Brain pericyte (primary cell): ENCODE measurements at regions not wholly inside any gene's neighbourhood (a gene's known extent, or its start where the extent isn't known, plus 50 kb on each side); places are given as distances from the start of the nearest gene placed in this dataset.
"Not testable (repeated sequence)": the region's sequence is repeated elsewhere in the genome, so short reads cannot be mapped to it uniquely, and the experiment has no call there.

Source experiments
- DNase-seq: peaks from one replicate; pipeline ENCODE4 v3.0.0-alpha.2; 2012; ENCODE audit warnings: low read depth, low spot score

DNA sequence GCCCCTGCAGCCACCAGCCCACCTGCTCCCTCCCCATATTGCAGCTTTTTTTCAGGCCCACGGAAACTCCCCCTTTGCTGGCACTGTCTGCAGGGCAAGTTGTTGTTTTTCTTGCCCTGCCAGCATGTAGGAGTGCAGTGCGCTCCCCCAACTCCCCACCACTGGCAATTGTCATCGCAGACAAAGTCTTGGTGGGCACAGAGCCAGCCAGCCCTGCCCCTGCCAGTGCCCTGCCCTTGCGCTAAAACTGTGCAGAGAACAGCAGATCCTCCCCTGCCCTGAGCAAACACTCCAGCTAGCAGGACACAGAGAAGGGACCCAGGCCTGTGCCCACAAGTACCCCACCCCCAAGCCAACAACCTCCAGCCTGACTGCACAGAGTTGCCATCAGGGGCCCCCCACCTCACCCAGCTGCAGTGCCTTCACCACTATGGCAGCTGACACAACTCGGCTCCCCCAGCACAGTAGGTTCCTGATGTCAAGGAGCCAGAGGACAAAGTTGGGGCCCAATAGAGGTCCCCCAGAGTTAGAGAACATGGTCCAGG is 158.1 kb upstream of the ARHGAP42 start:
- no peak for DNase-seq

DNA sequence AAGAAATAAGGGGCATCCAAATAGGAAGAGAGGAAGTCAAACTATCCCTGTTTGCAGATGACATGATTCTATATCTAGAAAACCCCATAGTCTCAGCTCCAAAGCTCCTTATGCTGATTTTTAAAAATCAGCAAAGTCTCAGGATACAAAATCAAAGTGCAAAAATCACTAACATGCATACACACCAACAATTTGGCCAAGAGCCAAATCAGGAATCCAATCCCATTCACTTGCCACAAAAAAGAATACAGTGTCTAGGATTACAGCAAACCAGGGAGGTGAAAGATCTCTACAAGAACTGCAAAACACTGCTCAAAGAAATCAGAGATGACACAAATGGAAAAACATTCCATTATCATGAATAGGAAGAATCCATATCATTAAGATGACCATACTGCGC is 155.8 kb upstream of the ARHGAP42 start:
- not testable (repeated sequence) for DNase-seq

DNA sequence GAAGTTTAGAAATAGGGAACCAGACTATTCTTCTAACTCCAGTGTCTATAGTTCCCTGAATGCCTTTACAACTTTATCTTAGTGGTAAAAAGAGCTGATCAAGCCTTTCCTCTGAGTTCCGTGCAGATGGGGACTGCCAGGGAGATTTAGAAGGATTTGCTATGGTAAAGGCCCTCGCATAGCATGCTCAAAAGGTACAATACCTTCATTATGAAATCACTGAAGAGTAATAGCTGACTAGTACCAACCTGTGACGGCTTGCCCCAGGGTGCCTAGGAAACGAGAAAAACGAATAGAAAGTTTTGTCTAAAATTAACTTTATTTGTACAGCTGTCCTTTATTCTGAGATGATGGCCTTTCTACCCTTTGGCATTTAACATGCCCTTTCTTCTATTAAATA is 150.1 kb upstream of the ARHGAP42 start:
- DNase-seq = no peak

DNA sequence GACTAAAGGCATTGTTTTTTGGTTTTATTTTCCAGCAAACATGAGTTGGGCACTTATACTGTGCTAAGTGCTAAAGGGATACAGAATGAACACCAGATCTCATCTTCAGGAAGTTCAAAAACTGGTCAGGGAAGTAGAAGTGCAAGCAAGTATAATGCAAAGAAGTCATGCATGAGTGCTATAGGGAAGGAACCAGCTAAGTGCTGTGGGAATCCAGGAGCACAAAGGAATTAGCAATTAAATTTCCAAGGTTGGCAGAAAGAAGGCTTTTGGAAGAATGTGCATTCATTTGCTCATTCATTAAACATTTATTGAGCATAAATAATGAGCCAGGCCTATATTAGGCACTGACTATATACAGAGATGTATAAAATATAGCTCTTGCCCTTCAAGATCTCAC is 143.7 kb upstream of the ARHGAP42 start:
- no peak for DNase-seq

DNA sequence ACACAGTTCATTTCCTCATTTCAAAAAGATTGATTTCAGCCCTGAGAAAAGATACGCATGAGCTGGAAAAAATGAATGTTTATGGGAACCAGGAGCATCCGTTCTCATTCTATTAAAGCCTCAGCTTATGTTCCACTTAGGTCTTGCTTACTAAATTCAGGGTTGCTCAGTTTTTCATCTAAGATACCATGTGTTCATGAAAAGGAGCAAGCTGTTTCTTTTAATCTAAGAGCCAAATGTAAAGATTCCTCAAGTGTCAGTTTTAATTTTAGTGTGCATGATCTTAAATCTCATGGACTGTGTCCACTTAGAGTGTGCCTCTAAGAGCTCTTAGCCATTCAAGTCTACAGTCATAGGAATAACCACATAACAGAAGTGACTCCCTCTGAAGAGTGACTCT is 141.5 kb upstream of the ARHGAP42 start:
- no peak for DNase-seq

DNA sequence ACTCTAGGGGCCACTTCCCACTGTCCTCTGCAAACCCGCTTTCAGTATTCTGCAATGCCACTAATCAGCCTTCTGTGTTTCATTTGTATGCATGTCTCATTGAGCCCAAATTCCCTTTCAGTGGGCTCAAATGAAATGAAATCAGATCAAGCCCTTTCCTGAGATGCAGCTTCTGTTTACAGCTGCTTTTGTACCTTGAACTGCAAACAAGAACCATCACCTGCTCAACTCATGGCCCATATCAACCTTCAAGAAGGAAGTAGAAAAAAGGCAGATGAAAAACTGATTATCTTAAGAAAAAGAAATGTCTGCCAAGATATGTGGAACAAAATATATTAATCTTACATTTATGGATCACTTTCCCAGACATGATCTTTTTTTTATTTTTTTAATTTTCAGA is 141.1 kb upstream of the ARHGAP42 start:
- no peak for DNase-seq

DNA sequence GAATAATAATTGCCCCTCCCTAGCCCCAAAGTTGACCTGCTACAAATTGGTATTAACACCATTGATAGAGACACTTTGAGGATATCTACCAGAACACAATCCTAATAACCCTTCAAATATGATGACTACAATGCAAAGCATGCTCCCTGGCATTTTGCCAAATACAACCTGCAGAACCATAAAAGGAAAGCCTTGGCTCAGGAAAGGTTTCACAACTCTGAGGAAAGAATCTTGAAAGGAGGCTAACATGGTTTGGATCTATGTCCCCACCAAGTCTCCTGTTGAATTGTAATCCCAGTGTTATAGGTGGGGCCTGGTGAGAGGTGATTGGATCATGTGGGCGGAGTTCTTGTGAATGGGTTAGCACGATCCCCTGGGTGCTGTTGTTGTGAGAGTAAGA is 140.4 kb upstream of the ARHGAP42 start:
- no peak for DNase-seq

DNA sequence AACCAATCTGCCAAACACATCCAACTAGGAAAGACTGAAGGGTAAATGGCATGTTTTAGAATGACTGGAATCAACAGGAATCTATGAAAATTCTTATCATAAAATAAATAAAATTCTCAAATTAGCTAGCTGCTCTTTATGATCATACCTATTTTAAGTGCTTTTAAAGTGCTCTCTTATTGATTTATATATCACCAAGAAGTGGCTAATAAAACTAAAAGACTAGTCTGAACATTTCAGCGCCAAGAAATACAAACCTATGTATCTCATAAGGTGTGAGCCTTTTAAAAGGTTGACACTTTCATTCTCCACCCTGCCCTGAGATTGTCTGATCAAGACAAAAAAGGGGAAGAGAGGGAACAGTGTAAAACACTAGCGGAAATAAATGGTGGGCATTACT is 136.8 kb upstream of the ARHGAP42 start:
- DNase-seq = no peak

DNA sequence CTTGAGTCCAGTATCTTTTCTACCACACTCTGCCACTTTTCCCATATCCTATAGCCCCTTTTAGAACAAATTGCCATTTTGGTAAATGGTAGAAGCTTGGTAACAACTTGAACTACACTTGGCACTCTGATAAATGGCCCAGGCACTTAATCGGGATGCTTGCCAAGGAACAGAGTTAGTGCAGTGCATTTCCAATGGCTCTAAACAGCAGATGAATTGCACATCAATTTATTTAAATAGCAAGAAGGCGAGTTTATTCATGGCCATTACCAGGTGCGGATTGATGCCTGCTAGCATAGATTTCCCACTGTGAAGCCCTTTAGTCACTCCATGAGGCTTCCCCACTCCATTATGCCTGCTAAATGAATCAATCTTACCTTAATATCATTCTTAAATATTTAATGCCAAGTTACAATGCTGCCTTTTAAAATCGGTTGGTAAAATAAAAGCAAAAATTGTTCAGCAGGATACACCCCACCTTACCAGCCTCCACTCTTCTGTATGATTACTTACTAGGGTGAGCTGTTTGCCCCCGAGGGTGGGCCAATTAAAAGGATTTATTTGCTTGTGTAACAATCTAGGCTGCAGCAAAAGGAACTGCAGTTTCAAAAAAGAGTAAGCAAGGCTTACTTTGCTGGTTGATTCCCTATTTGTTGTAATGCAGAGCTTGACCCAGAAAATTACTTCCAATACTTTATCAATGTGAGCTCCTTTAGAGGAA is 136.0 kb upstream of the ARHGAP42 start:
- DNase-seq = no peak

DNA sequence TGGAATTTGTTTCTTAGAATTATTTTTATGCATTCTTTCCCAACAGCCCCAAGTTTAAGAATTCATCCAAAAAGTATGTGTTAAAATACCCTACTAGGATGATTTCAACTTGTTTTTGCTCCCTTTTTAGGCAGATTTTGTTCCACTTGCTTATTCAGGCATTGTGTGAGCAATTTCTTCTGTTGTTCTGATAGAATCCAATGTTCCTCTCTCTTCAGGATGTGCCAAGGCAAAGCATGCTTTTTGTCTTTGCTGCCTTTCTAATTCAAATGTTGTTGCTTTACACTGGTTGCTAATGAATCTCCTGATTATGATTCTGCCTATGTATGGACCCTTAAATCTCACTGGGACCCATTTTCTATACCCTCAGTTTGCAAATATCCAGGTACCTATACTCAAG is 131.2 kb upstream of the ARHGAP42 start:
- no peak for DNase-seq

DNA sequence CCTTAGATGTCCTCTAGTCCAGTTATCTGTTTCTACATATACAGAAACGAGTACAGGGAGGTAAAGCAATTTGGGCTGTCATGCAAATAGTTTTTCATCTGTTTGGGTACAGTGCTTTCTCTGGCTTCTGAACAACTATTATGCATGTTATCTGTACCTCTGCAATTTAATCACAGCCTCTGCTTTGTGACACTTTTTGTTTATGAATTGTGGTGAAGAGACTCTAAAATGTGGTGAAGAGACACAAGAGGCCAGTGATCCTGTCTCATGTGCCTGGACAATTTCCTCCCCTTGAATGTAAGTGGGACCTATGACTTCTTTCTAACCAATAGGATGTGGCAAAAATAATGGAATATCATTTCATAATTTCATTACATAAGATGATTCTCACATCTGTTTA is 130.3 kb upstream of the ARHGAP42 start:
- no peak for DNase-seq

DNA sequence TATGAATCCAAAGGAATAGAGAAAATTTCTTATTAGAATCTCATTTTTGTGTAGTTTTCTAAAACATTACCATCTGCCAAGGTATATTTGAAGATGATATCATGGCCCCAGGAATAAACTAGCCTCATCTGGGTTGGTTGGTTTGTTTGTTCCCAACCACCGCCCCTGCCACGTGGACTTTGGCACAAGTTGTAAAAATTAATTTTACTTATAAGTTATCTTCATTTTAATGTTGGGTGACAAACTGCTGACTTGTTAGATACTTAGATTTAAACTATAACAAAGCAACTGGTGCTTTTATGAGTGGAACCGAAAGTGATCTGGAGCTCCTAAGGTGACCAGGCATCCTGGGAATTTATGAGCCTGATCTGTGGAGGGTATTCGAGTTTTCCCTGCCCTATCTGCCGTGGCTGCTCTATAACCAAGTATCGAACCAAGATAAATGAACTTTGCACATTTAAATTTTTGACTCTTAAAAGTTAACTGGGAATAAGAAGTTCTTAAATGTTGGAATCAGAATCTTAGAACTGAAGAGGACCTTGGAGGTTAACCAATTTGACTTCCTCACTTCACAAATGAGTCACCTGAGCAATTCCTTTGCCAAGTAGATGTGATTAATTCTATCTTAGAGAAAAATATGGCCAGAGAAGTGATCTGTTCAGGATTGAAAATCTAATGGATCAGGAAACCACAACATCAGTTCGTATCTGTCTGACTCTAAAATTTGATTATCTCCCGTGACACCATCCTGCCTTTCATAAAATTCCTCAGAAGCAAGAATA is 129.1 kb upstream of the ARHGAP42 start:
- no peak for DNase-seq

DNA sequence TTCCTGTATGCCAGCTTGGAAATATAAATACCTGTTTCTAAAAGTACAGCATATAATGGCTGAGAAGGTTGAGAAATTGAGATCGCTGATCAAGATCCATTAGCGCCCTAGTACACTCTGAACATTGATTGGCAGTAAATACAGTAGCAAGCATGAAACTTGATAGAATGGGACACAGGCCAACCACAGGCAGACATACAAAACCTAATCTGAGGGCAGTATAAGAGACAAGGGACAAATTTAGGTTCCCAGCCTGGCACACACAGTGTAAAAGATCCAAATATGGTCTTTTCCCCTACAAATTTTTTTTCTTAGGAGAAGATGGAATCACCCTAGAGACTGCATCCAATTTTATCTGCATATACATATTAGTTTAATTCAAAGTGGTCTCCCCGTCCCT is 126.5 kb upstream of the ARHGAP42 start:
- DNase-seq = no peak

DNA sequence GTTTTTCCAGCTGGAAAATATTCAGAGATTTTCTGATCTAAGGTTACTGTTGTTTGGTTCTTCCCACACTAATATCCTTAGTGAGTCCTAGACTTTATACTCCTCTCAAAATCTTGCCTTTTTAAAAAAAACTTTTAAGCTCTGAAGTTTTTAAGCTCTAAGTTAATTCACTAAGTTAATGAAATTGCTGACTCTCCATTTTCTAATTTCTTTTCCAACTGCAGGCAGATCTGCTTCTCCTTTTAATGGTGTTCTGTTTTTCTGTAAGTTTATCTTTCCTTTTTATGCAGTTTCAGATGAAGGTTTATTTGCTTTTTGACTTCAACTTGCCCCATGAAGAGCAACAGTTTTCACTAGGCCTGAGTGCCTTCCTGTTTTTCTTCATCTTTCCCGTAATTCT is 125.8 kb upstream of the ARHGAP42 start:
- no peak for DNase-seq

DNA sequence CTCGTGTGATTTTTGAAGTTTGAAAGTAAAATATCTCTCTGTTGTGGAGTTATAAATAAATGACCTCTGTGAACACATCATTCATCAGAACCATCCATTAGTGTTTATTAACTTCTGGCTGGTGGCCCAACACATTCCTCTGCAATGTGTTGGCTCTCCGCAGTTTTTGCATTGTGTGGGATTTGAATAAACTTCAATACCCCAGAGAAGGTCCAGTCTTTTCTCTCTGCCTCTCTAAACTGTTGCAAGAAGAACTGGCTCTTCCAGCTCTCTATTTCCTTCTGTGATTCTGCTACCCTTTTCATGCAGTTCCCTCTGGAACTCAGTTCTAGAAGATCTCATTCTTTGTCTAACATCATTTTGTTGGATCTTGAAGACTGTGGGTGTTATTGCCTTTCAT is 125.0 kb upstream of the ARHGAP42 start:
- no peak for DNase-seq

DNA sequence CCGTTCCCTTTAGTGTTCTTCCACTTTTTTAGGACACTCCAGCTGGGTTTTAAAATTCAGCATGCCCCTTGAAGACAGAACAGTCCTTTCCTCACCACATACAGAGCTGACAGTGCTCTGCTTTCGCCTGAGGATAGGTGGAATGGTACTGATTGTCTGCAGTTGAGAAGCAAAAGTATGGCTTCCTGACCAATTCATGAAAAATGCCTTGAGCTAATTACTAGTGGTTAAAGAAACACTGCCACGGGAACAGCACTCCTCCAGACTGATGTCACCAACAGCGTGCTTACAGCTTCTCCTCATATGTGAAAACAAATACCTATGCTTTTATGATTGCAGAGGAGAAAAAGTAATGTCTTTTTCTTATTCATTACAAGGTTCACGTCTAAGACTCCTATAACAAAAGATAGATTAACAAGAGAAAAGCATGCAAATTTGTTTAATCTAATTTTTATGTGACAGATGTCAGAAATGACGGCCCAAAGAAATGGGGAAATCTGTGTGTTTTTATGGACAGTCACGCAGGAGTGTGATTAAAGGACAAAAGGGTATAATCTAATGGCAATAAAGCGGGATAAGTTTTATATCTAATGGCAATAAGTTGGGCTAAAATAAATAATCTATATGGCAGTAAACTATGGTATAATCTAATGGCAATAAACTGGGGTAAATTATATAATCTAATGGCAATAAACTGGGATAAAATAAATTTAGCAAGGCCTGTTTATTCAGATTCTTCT is 123.4 kb upstream of the ARHGAP42 start:
- no peak for DNase-seq

DNA sequence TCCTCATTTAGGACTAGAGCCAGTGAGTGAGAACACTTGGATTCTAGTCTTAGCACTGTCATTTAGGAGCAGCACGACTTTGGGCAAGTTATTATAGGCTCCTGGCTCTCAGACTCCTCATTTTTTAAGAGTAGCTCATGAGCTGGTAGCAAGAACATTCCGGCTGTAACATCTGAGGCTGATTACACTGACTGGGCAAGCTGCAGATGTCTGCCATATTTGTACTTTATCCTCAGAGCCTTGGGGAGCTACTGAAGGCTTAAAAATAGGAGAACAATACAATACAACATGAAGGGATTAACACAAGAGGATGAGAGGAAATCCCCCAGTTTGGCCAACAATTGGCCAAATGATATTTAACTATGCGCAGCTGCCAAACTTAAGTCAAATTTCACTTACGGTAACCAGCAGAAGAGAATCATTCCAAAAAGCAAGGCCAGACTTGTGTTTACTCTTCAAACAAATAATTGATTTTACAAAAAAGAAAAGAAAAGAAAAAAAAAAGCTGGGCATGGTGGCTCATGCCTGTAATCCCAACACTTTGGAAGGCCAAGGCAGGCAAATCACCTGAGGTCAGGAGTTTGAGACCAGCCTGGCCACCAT is 113.1 kb upstream of the ARHGAP42 start:
- DNase-seq = no peak

DNA sequence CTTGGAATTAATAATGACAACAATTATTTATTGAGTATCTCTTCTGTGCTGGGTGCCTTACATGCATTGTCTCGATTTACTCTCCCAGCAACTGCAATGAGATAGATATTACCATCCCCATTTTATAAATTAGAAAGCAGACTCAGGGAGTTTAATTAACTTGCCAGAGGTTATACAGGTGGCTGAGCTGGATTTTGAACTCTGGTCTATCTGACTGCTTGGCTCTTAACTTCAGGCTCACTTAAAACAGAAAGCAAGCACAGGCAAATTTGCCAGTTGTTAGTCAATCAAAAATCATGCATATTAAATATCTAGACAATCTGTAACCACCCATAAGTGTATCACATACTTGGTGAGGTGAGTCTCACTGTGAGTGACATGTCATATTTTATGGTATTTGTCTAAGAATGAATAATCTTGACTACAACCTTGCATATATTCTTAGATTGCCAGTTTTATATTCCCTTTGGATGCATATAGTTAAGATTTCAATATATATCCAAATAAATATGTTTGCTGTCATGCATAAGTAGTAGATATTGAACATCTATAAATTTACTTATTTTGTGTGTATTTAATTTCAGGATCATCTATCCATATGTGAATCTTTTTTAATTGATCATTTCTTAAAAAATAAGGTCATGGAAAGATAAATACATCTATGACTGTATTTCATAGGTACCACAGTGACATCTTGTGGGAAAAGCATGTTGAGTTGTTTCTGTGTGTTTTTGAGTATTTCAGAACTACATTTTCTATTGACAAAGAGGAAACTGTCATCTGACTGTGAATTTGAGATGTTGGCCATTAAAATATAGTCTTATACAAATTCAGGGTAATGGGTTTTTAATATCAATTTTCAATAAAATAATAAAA is 112.0 kb upstream of the ARHGAP42 start:
- DNase-seq = no peak

DNA sequence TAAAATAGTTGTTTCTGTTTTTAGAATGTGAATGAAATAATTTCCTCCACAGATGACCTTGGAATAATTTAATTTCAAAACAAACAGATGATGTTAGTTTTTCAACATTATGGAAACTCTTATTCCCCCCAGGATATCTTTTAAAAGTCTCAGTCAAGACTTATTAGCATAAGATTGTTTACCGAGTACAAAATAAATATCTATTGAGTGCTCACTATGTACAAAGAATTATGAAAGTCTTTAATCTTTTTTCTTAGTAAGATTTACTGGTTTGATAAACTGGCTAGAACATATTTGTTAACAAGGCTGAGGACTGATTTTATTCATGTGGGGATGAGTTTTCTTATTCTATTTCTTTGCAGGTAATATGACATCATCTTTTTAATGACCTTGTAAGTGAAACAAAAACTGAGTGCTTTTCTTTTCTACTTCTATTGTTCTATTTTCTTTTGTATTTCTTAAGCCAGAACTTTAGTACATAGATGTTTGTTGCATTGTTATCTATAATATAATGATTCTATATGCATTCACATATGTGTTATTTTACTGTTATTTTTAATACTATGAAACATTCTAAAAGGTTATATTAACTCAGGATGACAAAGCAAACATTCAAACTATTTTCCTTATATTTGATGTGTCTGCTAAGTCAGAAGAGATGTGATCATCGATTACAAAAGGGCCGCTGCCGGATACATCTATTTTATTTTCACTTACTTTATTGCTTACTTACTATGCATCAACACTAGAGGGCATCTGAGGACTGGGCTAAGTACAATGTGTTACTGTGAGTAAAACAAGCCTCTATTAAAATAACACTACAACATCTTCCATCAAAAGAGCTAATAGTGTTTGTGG is 111.0 kb upstream of the ARHGAP42 start:
- DNase-seq = no peak

DNA sequence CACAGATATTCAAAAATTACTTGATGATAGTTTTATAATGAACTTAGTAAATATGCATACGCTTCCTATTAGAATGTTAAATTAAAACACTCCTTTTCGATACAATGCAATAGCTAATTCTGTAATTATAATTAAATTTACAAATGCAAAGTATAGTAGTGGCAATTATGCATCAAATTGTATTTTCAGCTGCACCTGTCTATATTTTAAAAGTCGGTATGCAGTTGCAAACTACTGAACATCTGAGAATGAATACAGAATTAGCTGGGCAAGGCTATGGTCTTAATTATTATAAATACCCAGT is 110.4 kb upstream of the ARHGAP42 start:
- no peak for DNase-seq
